GM18951 (cell line): ENCODE measurements at regions not wholly inside any gene's neighbourhood (a gene's known extent, or its start where the extent isn't known, plus 50 kb on each side); places are given as distances from the start of the nearest gene placed in this dataset.

Source experiments
- POLR2A ChIP-seq: IDR thresholded peaks from 4 replicates; pipeline ENCODE4 v1.6.1; 2011; ENCODE audit warnings: mild to moderate bottlenecking; ENCODE audit not compliant: insufficient read length, insufficient read depth; ENCODE audit errors: extremely low read depth
- in situ Hi-C: fragments of 300-500 bp; cut with MboI; formaldehyde crosslinking; loops from one replicate; pipeline ENCODE4 v1.12.0; 2022; ENCODE audit warnings: low sequenced_read_pairs, mixed read lengths, inconsistent platforms; ENCODE audit not compliant: unreplicated experiment

DNA sequence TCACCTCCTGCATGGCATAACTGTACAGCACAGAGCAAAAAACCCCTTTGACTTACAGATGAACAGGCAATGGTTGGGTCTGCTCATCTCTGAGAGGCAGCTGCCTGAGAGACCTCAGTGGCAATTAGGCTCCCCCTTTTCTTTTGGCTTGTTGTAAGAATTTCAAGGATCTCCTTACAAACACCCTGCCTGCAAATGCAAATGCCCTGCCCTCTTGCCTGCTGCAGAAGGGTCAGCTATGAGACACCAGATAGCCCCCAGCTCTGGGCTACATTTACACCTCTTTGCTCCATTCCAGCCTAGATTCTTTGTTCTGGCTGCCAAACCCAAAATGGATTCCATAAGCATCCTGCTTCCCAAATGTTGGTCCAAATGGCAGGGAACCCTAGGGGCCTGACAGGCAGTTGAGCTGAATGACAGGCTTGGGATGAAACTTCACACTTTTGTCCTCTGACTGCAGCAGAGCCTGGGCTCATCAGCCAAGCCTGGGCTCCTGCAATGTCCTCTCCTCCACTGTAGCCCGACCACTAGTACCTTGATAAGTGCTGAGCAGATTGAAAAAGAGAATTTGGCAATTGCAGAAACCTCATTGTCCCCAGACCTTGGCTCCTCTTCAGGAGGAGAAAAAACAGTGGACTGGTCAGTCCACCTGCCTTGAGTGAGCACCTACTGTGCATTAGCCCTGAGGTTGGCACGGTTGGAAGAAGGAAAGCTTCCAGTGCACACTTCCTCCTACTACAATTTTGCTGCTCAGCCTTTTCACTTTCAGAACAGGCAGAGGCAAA lies 678.3 kb downstream of the BCL11A start:
- TF ChIP-seq POLR2A, result no peak
- in situ Hi-C loops, result no loop called here

DNA sequence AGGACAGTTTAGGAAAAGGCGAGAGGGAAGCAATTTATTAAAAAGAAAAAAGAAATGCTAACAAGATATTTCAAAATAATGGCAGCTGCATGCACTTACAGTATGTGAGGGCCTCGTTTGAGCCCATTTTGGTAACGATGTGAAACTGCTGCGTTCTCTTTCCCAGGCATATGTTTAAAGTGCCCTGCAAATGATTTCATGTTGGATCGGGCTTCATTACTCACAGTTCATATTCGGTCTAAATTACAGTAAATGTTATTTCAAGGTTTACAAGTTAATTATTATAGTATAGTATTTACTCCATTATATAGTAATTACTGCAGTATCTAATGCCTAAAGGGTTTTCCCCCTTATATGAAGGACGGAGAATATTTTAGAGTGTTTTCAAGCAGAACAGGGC lies 679.1 kb downstream of the BCL11A start:
- in situ Hi-C loops, result no loop called here
- no peak for TF ChIP-seq POLR2A

DNA sequence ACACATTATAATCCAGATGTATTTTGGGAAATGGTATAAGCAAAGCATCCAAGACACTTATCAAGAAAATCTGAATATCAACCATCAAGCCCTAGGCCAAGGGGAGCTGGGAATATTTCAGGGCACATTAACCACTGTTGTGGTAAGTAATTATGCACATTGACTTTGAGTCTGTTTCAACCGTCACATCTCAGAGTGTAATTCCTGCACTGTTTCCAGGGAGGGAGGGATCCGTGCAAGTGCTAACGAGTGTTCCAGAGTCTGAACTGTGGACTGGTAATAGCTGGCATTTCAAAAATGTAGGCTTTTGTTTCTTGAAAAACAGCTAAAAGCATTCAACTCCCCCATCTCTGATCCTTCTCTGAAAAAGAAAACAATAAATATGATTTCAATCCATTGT lies 681.6 kb downstream of the BCL11A start:
- TF ChIP-seq POLR2A, result no peak
- in situ Hi-C loops, result no loop called here

DNA sequence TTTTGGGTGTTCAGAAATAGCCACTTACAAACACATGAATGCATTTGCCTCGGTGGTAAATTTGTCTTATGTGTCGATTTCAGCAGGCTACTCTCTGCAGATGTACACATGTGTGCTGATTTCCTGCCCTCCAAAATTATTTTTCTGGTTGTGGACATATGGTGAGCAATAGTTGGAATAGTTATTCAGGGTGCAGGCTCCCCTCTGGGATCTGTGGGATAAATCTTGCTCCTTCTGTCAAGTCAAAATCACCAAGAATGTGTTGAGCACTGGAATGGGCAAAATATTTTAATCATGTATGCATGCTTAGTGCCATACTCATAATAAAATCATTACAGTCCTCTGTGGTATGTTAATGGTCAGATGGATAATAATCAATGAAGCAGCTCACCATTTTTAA lies 684.5 kb downstream of the BCL11A start:
- no peak for TF ChIP-seq POLR2A
- in situ Hi-C loops, result no loop called here

DNA sequence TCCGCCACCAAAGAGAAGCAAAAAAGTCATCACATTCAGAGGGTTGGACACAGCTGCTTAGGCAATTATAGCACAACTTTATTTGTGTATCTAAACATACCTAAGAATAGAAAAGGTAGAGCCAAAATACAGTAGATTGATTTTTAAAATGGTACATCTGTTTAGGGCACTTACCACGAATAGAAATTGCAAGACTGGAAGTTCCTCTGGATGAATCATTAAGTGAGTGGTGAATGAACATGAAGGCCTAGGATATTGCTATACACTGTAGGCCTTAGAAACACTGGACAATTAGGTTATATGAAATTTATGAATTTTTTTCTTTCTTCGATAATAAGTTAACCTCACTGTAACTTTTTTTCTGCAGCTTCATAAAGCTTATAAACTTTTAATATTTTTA lies 687.0 kb downstream of the BCL11A start:
- in situ Hi-C loops, result no loop called here
- TF ChIP-seq POLR2A, result no peak

DNA sequence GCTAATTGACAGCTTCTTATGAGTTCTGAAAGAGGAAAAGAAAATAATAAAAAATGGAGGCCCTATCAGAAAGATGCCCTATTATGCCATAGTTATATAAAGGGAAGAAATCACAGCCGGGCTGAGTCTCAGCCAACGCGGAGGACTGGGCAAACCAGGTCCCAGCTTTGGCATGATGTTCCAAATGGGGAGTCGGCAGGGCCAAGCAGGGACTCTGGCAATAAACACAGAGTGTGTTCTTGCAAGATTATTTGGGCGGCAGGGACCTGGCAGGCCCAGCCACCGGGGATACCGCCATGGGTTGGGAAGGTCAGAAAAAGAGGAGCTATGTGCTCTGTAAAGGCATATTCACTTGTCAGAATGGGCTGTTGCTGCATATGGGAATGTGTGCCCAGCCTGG lies 694.9 kb downstream of the BCL11A start:
- no peak for TF ChIP-seq POLR2A
- in situ Hi-C loops, result no loop called here

DNA sequence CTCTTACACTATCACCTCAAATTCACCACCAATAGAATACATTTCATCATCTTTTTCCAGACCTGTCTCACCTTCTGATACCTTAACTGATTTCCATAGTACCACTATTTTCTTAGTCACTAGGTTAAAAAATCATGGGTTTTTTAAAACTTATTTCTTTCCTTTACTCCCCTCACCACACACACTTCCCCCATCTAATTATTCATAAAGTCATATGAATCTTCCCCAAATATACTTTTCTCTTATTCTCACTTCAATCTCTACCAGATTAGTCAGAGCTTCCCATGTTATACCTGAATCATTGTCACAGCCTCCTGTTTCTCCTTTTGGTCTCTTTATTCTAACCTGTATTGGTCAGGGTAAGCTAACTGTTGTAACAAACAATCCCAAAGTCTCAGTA lies 696.3 kb downstream of the BCL11A start:
- in situ Hi-C loops, result no loop called here
- no peak for TF ChIP-seq POLR2A

DNA sequence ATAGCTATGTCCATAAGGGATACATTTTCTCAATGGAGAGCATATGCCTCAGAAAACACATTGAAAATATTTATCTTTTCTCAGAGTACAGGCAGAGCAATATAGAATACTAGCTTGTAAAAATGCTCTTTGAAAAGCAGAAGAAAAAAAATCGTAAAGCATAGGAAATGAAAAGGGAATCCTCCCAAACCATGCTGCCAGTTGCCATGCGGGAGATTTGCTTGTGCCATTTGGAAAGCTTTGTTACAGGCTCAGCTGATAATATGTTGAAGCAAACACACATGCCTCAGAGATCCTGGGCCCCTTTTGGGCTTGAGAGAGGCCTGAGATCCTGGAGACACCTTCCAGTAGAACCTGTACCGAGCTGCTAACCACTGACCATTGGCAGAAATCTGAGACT lies 697.1 kb downstream of the BCL11A start:
- no peak for TF ChIP-seq POLR2A
- in situ Hi-C loops, result no loop called here

DNA sequence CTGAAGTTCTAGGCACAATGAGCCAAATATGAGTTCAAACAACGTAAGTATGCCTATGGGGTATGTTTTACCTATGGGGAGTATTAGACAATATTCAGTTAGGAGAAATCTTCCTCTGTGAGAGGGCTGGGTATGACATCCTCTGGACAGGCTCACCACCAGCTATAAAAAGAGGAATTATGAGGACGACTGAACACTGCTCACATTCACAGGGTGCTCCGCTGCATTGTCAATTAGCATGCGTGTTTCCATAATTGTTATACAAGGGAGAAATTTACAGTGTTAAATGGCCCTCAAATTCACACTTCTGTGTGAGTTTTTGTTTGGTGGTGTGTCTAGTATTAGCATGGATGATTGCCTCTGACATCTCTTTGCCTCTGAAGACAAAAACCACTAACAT lies 700.4 kb downstream of the BCL11A start:
- in situ Hi-C loops, result no loop called here
- TF ChIP-seq POLR2A, result no peak

DNA sequence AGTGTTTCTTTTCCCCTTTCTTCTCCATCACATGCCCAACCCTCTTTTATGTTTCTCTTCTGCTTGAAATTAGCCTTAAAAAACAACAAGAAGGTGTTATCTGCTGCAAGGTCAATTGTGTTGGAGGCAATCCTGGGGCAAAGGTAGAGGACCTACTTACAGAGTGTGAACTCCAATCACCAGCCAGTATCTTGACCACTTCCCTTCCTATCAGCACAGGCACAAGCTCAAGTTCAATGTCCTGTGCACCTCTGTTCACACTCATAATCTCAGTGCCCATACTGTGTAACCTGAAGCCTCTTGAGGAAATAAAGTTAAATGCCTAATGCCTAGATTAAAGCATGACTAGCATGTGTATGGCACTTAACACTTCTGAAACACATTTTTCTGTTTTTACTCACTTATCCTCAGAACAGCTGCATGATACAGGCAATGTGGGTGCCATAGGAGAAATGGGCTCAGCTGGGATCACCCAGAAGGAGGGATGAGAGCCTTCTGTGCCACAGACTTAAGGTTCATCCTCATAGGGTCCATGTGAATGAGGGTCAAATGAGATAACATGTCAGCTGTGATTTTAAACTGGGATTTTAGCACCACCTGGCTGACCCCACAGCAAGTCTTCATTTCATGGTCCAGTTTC lies 701.5 kb downstream of the BCL11A start:
- TF ChIP-seq POLR2A, result no peak
- in situ Hi-C loops, result no loop called here

DNA sequence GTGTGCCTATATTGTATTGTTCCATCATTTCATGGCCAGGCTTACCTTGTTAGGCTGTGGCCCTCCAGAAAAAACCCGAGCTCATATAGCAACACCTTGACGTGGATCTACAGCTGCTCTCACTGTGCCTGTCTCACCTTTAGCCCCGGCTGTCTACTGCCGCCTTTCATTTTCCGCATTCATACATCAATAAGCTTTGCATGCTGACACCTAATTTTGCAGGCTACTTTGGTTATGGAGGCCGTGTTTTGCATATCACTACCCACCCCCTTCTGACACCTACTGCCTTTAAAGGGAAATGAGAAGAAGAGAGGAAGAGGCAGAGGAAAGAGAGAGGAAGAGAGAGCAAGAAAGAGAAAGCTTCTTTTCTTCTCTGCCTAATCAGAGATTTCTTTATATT lies 702.9 kb downstream of the BCL11A start:
- in situ Hi-C loops, result no loop called here
- no peak for TF ChIP-seq POLR2A

DNA sequence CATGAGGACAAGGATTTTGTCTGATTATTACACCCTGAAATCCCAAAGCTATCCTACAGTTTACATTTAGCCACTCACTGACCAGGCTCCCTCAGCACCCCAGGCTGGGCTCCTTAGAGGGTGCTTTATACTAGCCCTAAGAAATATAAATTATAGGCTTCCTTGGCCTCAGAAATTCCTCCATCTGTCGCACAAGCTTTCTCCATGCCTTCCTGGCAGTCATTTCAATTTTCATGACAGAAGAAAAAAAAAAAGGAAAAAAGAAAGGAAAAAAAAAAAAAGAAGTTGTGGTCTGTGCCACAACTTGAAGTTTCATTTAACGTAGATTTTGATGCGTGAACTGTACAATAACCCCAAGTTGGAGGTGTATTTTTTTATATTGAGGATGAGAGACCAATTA lies 719.5 kb downstream of the BCL11A start:
- no peak for TF ChIP-seq POLR2A

DNA sequence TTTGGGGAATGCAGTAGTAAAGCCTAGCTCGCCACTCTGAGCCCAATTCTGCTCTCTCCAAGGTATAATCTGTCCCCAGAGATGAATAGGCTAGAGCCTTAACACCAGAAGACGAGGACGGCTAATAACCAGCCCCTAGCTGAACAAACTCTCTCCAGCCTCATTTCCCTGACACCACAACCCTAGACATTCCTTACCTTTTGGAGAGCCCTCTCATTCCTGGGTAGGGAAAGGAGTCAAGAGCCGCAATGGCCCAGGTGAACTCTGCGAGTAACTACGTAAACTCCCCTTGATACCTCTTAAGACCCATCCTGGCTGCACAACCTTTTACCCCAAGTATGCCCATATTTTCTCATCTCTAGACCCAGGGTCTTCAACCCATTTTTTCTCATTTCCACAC lies 722.9 kb downstream of the BCL11A start:
- TF ChIP-seq POLR2A, result no peak
- in situ Hi-C loops, result no loop called here

More for the DNA sequence above, 719.5 kb downstream of the BCL11A start:
- in situ Hi-C loops, result no loop called here

DNA sequence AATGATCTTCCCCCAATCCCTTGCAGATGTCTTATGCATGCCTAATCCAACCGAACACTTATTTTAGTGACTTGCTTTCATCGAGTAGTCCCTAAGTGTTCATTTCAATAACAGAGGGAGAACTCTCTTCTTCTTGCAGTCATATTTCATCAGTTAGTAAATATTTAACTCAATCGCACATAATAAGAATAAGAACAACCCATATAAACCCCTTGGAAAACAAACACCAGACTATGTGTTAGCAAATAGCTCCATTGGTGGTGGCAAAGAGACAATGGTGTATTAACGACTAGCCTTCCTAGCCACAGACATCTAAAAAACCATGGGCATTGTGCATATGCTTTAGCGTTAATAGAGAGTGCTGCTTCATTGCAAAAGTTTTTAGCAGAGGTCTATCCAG lies 725.8 kb downstream of the BCL11A start:
- TF ChIP-seq POLR2A, result no peak
- in situ Hi-C loops, result no loop called here
